PC-9 (cell line): ENCODE measurements at regions not wholly inside any gene's neighbourhood (a gene's known extent, or its start where the extent isn't known, plus 50 kb on each side); places are given as distances from the start of the nearest gene placed in this dataset.

Experiments used
- CTCF ChIP-seq: fragments of 200-600 bp; sonication (generic); conservative IDR thresholded peaks from 2 replicates; pipeline ENCODE4 v1.6.1; 2017; ENCODE audit warnings: mixed run types, antibody characterized with exemption, mild to moderate bottlenecking, moderate library complexity
- EZH2 ChIP-seq: fragments of 200-600 bp; sonication (generic); IDR thresholded peaks from 2 replicates; pipeline ENCODE4 v1.8.0; 2017; ENCODE audit warnings: antibody characterized with exemption, low read depth

DNA sequence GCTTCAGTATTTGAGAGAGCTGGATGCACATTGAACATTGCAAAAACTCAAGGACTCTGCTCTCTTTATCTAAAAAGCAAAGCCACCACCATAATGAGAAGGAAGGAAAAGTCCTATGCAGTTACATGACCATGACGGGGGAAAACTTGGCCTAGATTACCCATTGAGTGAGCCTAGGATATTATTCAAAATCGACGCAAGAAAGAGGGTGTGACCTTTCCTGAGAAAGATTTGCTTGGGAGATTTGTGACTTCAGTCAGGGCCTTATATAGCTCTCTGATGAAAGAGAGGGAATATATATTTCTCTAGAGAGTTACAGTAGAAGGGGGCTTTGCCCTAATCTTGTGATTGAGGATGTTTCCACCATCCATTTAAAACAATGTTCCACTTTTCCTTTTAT lies 153.0 kb upstream of the DPYD start:
- TF ChIP-seq CTCF (no peak), EZH2 (no peak)
